GM04503 (cell line): ENCODE measurements at regions not wholly inside any gene's neighbourhood (a gene's known extent, or its start where the extent isn't known, plus 50 kb on each side); places are given as distances from the start of the nearest gene placed in this dataset.

Experiments
- DNase-seq: peaks from one replicate; pipeline ENCODE4 v3.0.0-alpha.2; 2012; ENCODE audit warnings: low read depth

- DNase-seq, result no peak
Observed at GRCh38 chr19:31089681-31090080, 259.6 kb downstream of the TSHZ3 start.

- no peak for DNase-seq
Observed at GRCh38 chr19:31085125-31085524, 264.1 kb downstream of the TSHZ3 start.

GRCh38 chr19:31083105-31083504 is 266.1 kb downstream of the TSHZ3 start:
- no peak for DNase-seq

- no peak for DNase-seq
Observed at GRCh38 chr19:31075146-31075655, 274.0 kb downstream of the TSHZ3 start.

GRCh38 chr19:31074199-31075125 is 274.8 kb downstream of the TSHZ3 start:
- no peak for DNase-seq

GRCh38 chr19:31073485-31074198 is 275.6 kb downstream of the TSHZ3 start:
- no peak for DNase-seq

GRCh38 chr19:31072451-31072850 is 276.8 kb downstream of the TSHZ3 start:
- no peak for DNase-seq

- no peak for DNase-seq
Observed at GRCh38 chr19:31071136-31071855, 277.9 kb downstream of the TSHZ3 start.

- DNase-seq, result no peak
Observed at GRCh38 chr19:31070146-31071065, 278.8 kb downstream of the TSHZ3 start.

GRCh38 chr19:31068268-31068667 is 281.0 kb downstream of the TSHZ3 start:
- DNase-seq, result no peak

- DNase-seq, result peak; percentile 31
Observed at GRCh38 chr19:31066385-31066784, 282.9 kb downstream of the TSHZ3 start.

GRCh38 chr19:31064491-31064890 is 284.7 kb downstream of the TSHZ3 start:
- no peak for DNase-seq

- no peak for DNase-seq
Observed at GRCh38 chr19:31058676-31059340, 290.4 kb downstream of the TSHZ3 start.

- DNase-seq, result no peak
Observed at GRCh38 chr19:31057476-31057875, 291.8 kb downstream of the TSHZ3 start.

GRCh38 chr19:31055454-31055853 is 293.8 kb downstream of the TSHZ3 start:
- DNase-seq, result no peak

GRCh38 chr19:31054430-31054829 is 294.8 kb downstream of the TSHZ3 start:
- DNase-seq, result no peak

- DNase-seq, result no peak
Observed at GRCh38 chr19:31049431-31049830, 299.8 kb downstream of the TSHZ3 start.

GRCh38 chr19:31046024-31046423 is 303.2 kb downstream of the TSHZ3 start:
- no peak for DNase-seq

GRCh38 chr19:31041461-31041860 is 307.8 kb downstream of the TSHZ3 start:
- no peak for DNase-seq

GRCh38 chr19:31039151-31039550 is 310.1 kb downstream of the TSHZ3 start:
- DNase-seq, result no peak
